SK-N-SH treated with all-trans-retinoic acid at 6 μM for 48 hours (cell line): ENCODE measurements at regions not wholly inside any gene's neighbourhood (a gene's known extent, or its start where the extent isn't known, plus 50 kb on each side); places are given as distances from the start of the nearest gene placed in this dataset.

ENCODE experiments used
- ATAC-seq: fragments of 200-7000 bp; cut with Tn5 transposase; 3 replicates; pipeline ENCODE4 v1.9.1; 2020; ENCODE audit warnings: mild to moderate bottlenecking, moderate library complexity
- ARNTL ChIP-seq: fragments of 450-650 bp; formaldehyde crosslinking; IDR thresholded peaks from 2 replicates; pipeline ENCODE4 v1.5.0; 2020; ENCODE audit warnings: low read depth, mild to moderate bottlenecking, moderate library complexity, borderline replicate concordance
- BACH2 ChIP-seq: fragments of 250-450 bp; sonication (Bioruptor Pico); IDR thresholded peaks from 2 replicates; pipeline ENCODE4 v1.9.0; 2021; ENCODE audit warnings: mild to moderate bottlenecking, borderline replicate concordance
- ESRRG ChIP-seq: fragments of 250-450 bp; sonication (Bioruptor Pico); IDR thresholded peaks from 2 replicates; pipeline ENCODE4 v1.6.1; 2021; ENCODE audit warnings: mild to moderate bottlenecking
- GLIS3 ChIP-seq: fragments of 250-450 bp; sonication (Bioruptor Pico); IDR thresholded peaks from 2 replicates; pipeline ENCODE4 v1.5.0; 2020; ENCODE audit warnings: mild to moderate bottlenecking, moderate library complexity
- OSR1 ChIP-seq: fragments of 250-450 bp; sonication (Bioruptor Pico); IDR thresholded peaks from 2 replicates; pipeline ENCODE4 v1.8.0; 2022; ENCODE audit warnings: moderate library complexity, mild to moderate bottlenecking, inconsistent platforms
- PPARA ChIP-seq: fragments of 250-450 bp; sonication (Bioruptor Pico); IDR thresholded peaks from 2 replicates; pipeline ENCODE4 v1.5.0; 2020; ENCODE audit warnings: mild to moderate bottlenecking, borderline replicate concordance
- RARB ChIP-seq: fragments of 250-450 bp; sonication (Bioruptor Pico); IDR thresholded peaks from 2 replicates; pipeline ENCODE4 v1.8.0; 2021; ENCODE audit warnings: mild to moderate bottlenecking, moderate library complexity
- SNAI2 ChIP-seq: fragments of 250-450 bp; sonication (Bioruptor Pico); IDR thresholded peaks from 2 replicates; pipeline ENCODE4 v1.5.0; 2020; ENCODE audit warnings: mild to moderate bottlenecking, moderate library complexity
- TCF4 ChIP-seq: fragments of 250-450 bp; sonication (Bioruptor Pico); IDR thresholded peaks from 2 replicates; pipeline ENCODE4 v1.8.0; 2021; ENCODE audit warnings: mild to moderate bottlenecking, moderate library complexity, borderline replicate concordance
- TOX ChIP-seq: fragments of 250-450 bp; sonication (Bioruptor Pico); IDR thresholded peaks from 2 replicates; pipeline ENCODE4 v1.8.0; 2021; ENCODE audit warnings: mild to moderate bottlenecking, moderate library complexity, borderline replicate concordance
- TSHZ2 ChIP-seq: fragments of 250-450 bp; sonication (Bioruptor Pico); IDR thresholded peaks from 2 replicates; pipeline ENCODE4 v1.5.0; 2020; ENCODE audit warnings: mild to moderate bottlenecking, moderate library complexity
- ZC3H10 ChIP-seq: fragments of 250-450 bp; sonication (Bioruptor Pico); IDR thresholded peaks from 2 replicates; pipeline ENCODE4 v1.5.1; 2021; ENCODE audit warnings: mild to moderate bottlenecking, moderate library complexity
- ZFP3 ChIP-seq: fragments of 250-450 bp; sonication (Bioruptor Pico); IDR thresholded peaks from 2 replicates; pipeline ENCODE4 v1.5.0; 2020; ENCODE audit warnings: mild to moderate bottlenecking, moderate library complexity
- ZFP30 ChIP-seq: fragments of 450-650 bp; formaldehyde crosslinking; IDR thresholded peaks from 2 replicates; pipeline ENCODE4 v1.5.0; 2022; ENCODE audit warnings: mild to moderate bottlenecking, moderate library complexity
- ZNF565 ChIP-seq: fragments of 450-650 bp; formaldehyde crosslinking; conservative IDR thresholded peaks from 2 replicates; pipeline ENCODE4 v1.5.0; 2020; ENCODE audit warnings: low read depth, mild to moderate bottlenecking, moderate library complexity
- ZNF70 ChIP-seq: fragments of 450-650 bp; formaldehyde crosslinking; IDR thresholded peaks from 2 replicates; pipeline ENCODE4 v1.5.0; 2020; ENCODE audit warnings: mild to moderate bottlenecking, moderate library complexity
- ZNF8 ChIP-seq: fragments of 450-650 bp; formaldehyde crosslinking; IDR thresholded peaks from 2 replicates; pipeline ENCODE4 v1.5.0; 2020; ENCODE audit warnings: mild to moderate bottlenecking, moderate library complexity
- TF ChIP-seq, protein P1 (sequence below): fragments of 250-450 bp; sonication (Bioruptor Pico); IDR thresholded peaks from 2 replicates; pipeline ENCODE4 v1.8.0; 2020; ENCODE audit warnings: mild to moderate bottlenecking, moderate library complexity, borderline replicate concordance
- TF ChIP-seq, protein P2 (sequence below): fragments of 250-450 bp; sonication (Bioruptor Pico); IDR thresholded peaks from 2 replicates; pipeline ENCODE4 v1.5.1; 2021; ENCODE audit warnings: mild to moderate bottlenecking, moderate library complexity

DNA sequence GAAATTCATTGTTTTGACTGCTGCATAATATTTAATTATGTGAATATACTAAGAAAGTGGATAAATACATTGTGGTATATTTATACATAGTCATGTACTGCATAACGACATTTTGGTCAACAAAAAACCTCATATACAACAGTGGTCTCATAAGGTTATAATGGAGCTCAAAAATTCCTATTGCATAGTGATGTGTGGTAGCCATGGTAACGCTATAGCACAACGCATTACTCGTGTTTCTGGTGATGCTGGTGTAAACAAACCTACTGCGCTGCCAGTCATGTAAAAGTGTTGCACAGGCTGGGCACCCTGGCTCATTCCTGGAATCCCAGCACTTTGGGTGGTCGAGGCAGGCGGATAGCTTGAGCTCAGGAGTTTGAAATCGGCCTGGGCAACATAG, 52.6 kb upstream of the NHLH2 start:
- ATAC-seq = no peak
- TF ChIP-seq SNAI2 = no peak

GRCh38 chr1:115898020-115898419, 57.1 kb upstream of the NHLH2 start:
- no peak for ATAC-seq
- TF ChIP-seq PPARA (CRISPR knock-in tag) = no peak
- TF ChIP-seq, protein P1, sequence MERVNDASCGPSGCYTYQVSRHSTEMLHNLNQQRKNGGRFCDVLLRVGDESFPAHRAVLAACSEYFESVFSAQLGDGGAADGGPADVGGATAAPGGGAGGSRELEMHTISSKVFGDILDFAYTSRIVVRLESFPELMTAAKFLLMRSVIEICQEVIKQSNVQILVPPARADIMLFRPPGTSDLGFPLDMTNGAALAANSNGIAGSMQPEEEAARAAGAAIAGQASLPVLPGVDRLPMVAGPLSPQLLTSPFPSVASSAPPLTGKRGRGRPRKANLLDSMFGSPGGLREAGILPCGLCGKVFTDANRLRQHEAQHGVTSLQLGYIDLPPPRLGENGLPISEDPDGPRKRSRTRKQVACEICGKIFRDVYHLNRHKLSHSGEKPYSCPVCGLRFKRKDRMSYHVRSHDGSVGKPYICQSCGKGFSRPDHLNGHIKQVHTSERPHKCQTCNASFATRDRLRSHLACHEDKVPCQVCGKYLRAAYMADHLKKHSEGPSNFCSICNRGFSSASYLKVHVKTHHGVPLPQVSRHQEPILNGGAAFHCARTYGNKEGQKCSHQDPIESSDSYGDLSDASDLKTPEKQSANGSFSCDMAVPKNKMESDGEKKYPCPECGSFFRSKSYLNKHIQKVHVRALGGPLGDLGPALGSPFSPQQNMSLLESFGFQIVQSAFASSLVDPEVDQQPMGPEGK (CRISPR knock-in tag) = no peak
- no peak for TF ChIP-seq RARB (CRISPR knock-in tag)

- TF ChIP-seq TSHZ2 (CRISPR knock-in tag) (no peak), ZC3H10 (CRISPR knock-in tag) (no peak), BACH2 (CRISPR knock-in tag) (no peak)
These were observed 59.9 kb upstream of the NHLH2 start for GRCh38 chr1:115900856-115901255.

DNA sequence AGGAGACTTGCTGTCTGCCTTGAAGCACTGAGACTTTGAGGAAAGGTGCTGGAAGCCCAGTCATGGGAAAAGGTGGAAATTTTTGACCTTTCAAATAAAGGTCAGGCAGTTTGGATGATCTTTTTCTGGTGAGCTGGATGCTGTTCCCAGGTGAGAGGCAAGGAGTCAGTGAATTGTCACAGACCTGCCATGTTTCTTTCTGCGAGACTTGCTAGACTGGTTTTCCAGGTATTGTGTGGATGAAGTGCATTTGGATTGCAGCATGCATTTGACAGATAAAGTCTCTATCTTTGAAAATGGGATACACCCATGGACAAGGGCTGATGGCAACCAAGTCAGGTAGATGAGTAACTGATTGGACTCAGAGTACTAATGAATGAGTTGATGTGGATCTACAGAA, 65.7 kb upstream of the NHLH2 start:
- no peak for TF ChIP-seq ZFP30
- TF ChIP-seq TOX (CRISPR knock-in tag) = no peak
- no peak for TF ChIP-seq ZNF70 (CRISPR knock-in tag)
- no peak for TF ChIP-seq ESRRG
- no peak for TF ChIP-seq ZFP3 (CRISPR knock-in tag)
- TF ChIP-seq ZNF565 (CRISPR knock-in tag) = no peak
- no peak for TF ChIP-seq GLIS3
- TF ChIP-seq, protein P2, sequence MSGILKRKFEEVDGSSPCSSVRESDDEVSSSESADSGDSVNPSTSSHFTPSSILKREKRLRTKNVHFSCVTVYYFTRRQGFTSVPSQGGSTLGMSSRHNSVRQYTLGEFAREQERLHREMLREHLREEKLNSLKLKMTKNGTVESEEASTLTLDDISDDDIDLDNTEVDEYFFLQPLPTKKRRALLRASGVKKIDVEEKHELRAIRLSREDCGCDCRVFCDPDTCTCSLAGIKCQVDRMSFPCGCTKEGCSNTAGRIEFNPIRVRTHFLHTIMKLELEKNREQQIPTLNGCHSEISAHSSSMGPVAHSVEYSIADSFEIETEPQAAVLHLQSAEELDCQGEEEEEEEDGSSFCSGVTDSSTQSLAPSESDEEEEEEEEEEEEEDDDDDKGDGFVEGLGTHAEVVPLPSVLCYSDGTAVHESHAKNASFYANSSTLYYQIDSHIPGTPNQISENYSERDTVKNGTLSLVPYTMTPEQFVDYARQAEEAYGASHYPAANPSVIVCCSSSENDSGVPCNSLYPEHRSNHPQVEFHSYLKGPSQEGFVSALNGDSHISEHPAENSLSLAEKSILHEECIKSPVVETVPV (CRISPR knock-in tag) = no peak
- TF ChIP-seq OSR1 (CRISPR knock-in tag) = no peak
- no peak for TF ChIP-seq TCF4 (CRISPR knock-in tag)
- no peak for TF ChIP-seq TSHZ2 (CRISPR knock-in tag)
- TF ChIP-seq ZNF8 (CRISPR knock-in tag) = no peak
- TF ChIP-seq, protein P1 (CRISPR knock-in tag) = no peak
- no peak for TF ChIP-seq ARNTL (CRISPR knock-in tag)
- TF ChIP-seq BACH2 (CRISPR knock-in tag) = no peak
- TF ChIP-seq ZC3H10 (CRISPR knock-in tag) = no peak
- no peak for ATAC-seq

More at GRCh38 chr1:115900856-115901255, 59.9 kb upstream of the NHLH2 start:
- ATAC-seq = no peak
